ENCODE measurements at regions not wholly inside any gene's neighbourhood (a gene's known extent, or its start where the extent isn't known, plus 50 kb on each side); places are given as distances from the start of the nearest gene placed in this dataset.
"Not testable (repeated sequence)": the region's sequence is repeated elsewhere in the genome, so short reads cannot be mapped to it uniquely, and the experiment has no call there.

GRCh38 chr3:145517416-145517815, 643.6 kb downstream of the PLOD2 start:
- not testable (repeated sequence) for TF ChIP-seq ZNF274 (IDR thresholded peaks at IDR 0.05; ENCODE audit: low read depth, low read length); SUZ12 (IDR thresholded peaks at IDR 0.05; ENCODE audit: extremely low read depth, insufficient read depth, insufficient read length)

All from NT2/D1 (cell line).